ENCODE measurements at regions not wholly inside any gene's neighbourhood (a gene's known extent, or its start where the extent isn't known, plus 50 kb on each side); places are given as distances from the start of the nearest gene placed in this dataset.

DNA sequence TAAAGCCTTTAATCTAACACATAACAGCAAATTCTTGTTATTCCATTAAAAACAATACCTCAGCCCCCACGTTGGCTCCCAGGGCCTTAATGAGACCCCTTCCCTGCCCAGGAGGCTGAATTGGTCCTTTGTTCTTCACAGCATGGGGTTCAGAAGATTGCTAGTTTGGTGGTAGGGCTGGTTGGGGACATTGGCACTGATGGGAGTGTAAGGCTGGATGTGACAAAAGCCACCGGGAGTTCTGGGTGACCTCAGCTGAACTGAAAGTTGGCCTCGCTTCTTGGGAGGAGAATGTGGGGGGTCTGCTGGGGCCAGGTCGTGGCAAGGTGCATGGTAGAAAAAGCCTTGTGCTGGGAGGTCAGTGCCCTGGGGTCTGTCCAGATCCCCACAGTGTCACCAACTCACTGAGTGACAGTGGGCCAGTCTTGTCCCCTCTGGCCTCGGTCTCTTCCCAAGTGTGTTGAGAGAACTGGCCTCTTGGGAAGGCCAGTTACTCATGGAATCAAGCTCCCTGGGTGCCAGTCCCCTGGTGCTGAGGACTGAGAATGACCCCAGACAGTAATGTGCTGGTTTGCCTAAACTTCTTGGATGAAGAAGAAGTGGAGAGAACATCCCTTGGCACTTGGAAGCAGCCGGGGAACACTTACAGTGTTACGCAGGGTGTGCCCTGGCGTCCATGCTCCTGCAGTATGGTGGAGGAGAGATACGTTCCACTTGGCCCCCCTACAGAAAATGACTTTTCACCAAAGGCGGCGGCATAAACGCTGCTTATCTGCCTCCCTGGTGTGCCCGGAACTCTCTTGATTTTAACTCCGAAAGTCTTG is 283.7 kb upstream of the RTL1 start:
- H3K4me1 ChIP-seq (ENCODE audit: insufficient read depth, low read length, poor library complexity, severe bottlenecking), result no peaks in the 10 kb centered on the region
- no peaks in the 10 kb centered on the region for H3K36me3 ChIP-seq (ENCODE audit: insufficient read depth, low read length, poor library complexity, severe bottlenecking)
- H3K9me3 ChIP-seq (ENCODE audit: low read depth, low read length, poor library complexity, severe bottlenecking), result no peaks in the 10 kb centered on the region
- ChIA-PET POLR2A (ENCODE audit: low non-redundant PET) (no interaction called here), CTCF (no interaction called here)
- no TSS peak for BruUV-seq (replicated peaks)
- intact Hi-C loops (cut with micrococcal nuclease; ENCODE audit: unreplicated experiment), result no loop called here
- H3K27ac ChIP-seq (ENCODE audit: low read depth, low read length, poor library complexity, severe bottlenecking), result no peak overlapping the region
- TF ChIP-seq EZH2 (IDR thresholded peaks at IDR 0.05; ENCODE audit: borderline replicate concordance, low read depth, low read length, poor library complexity, severe bottlenecking), result no peak
- TF ChIP-seq CTCF (conservative IDR thresholded peaks at IDR 0.05; ENCODE audit: low read depth, low read length), result no peak
- DNase-seq (ENCODE audit: low spot score), result no peak
- no peak overlapping the region for H3K4me3 ChIP-seq (ENCODE audit: low read depth, low read length, poor library complexity, severe bottlenecking)
- no peaks in the 10 kb centered on the region for H3K27me3 ChIP-seq (replicated peaks; ENCODE audit: insufficient read depth, low read depth, low read length, poor library complexity)

DNA sequence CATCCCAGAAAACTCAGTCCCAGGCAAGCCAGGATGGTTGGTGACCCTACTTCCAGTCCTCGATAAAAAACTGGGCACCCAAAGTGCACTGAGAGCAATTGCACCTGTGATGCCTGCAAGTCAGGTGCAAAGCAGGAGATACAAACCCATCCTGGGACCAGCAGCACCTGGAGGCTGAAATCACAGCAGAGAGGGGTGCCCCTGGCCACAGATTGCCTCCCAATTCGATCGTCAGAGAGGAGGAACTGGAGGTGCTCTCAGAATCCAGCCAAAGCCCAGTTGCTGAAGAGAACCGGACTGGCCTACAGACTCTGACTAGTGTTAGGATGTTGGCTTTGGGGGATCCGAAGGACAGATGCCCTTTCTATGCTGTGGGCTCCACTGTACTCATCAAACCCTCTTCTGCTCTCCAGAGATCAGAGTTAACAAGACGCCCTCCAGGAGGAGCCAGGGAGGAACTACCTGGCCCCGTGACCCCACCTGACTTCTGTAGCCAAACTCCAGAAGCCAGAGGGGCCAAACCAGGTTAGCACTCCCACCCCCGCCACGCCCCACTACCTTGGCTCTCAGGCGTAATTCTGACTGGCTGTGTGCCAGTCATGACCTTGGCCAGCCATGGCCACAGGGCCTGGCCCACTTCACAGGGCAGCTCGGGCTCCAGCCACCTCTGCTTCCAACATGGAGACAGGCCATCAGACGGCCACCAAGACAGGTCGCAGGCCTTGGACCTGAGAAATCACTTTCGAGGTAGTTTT is 284.5 kb upstream of the RTL1 start:
- no peaks in the 10 kb centered on the region for H3K36me3 ChIP-seq (ENCODE audit: insufficient read depth, low read length, poor library complexity, severe bottlenecking)
- TF ChIP-seq EZH2 (IDR thresholded peaks at IDR 0.05; ENCODE audit: borderline replicate concordance, low read depth, low read length, poor library complexity, severe bottlenecking) (no peak), CTCF (conservative IDR thresholded peaks at IDR 0.05; ENCODE audit: low read depth, low read length) (no peak)
- H3K27me3 ChIP-seq (replicated peaks; ENCODE audit: insufficient read depth, low read depth, low read length, poor library complexity), result no peaks in the 10 kb centered on the region
- H3K4me3 ChIP-seq (ENCODE audit: low read depth, low read length, poor library complexity, severe bottlenecking), result no peak overlapping the region
- H3K27ac ChIP-seq (ENCODE audit: low read depth, low read length, poor library complexity, severe bottlenecking), result no peak overlapping the region
- H3K4me1 ChIP-seq (ENCODE audit: insufficient read depth, low read length, poor library complexity, severe bottlenecking), result no peaks in the 10 kb centered on the region
- intact Hi-C loops (cut with micrococcal nuclease; ENCODE audit: unreplicated experiment), result no loop called here
- POLR2A ChIA-PET (ENCODE audit: low non-redundant PET), result no interaction called here
- BruUV-seq (replicated peaks), result no TSS peak
- DNase-seq (ENCODE audit: low spot score), result no peak
- H3K9me3 ChIP-seq (ENCODE audit: low read depth, low read length, poor library complexity, severe bottlenecking), result no peaks in the 10 kb centered on the region
- CTCF ChIA-PET, result no interaction called here

DNA sequence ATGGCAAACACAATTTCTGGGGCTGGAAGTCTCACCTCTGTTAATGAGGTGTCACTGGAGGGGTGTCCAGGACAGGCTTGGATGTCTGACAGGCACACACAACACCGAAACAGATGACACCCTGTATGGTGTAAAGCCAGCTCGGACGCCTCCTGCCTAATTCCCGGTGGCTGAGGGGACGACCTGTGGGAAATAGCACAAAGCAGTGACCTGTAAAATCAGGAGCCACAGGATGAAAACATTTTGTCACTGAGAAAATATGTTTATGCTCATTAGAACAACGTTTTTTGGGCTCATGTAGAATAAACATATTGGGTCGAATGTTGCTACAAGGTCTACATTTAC is 285.0 kb upstream of the RTL1 start:
- ChIA-PET POLR2A (ENCODE audit: low non-redundant PET) (no interaction called here), CTCF (no interaction called here)
- intact Hi-C loops (cut with micrococcal nuclease; ENCODE audit: unreplicated experiment), result no loop called here
- BruUV-seq (replicated peaks), result no TSS peak
- Histone ChIP-seq H3K27ac (ENCODE audit: low read depth, low read length, poor library complexity, severe bottlenecking) (no peak overlapping the region), H3K9me3 (ENCODE audit: low read depth, low read length, poor library complexity, severe bottlenecking) (no peaks in the 10 kb centered on the region), H3K27me3 (replicated peaks; ENCODE audit: insufficient read depth, low read depth, low read length, poor library complexity) (no peaks in the 10 kb centered on the region), H3K4me3 (ENCODE audit: low read depth, low read length, poor library complexity, severe bottlenecking) (no peak overlapping the region), H3K36me3 (ENCODE audit: insufficient read depth, low read length, poor library complexity, severe bottlenecking) (no peaks in the 10 kb centered on the region), H3K4me1 (ENCODE audit: insufficient read depth, low read length, poor library complexity, severe bottlenecking) (no peaks in the 10 kb centered on the region)
- DNase-seq (ENCODE audit: low spot score), result no peak
- no peak for TF ChIP-seq EZH2 (IDR thresholded peaks at IDR 0.05; ENCODE audit: borderline replicate concordance, low read depth, low read length, poor library complexity, severe bottlenecking)
- TF ChIP-seq CTCF (conservative IDR thresholded peaks at IDR 0.05; ENCODE audit: low read depth, low read length), result no peak

All from A673 (cell line).